SU-DHL-6 (cell line): ENCODE measurements at regions not wholly inside any gene's neighbourhood (a gene's known extent, or its start where the extent isn't known, plus 50 kb on each side); places are given as distances from the start of the nearest gene placed in this dataset.

Experiments
- H2AFZ ChIP-seq: fragments of 200-600 bp; sonication (generic); 2 replicates; pipeline ENCODE4 v1.6.1; 2014; ENCODE audit warnings: low read depth, mild to moderate bottlenecking, moderate library complexity, mixed read lengths, antibody characterized with exemption, low read length; ENCODE audit not compliant: severe bottlenecking
- H3F3A ChIP-seq: fragments of 200-600 bp; shearing (Covaris generic); 2 replicates; pipeline ENCODE4 v1.6.0; 2016; ENCODE audit warnings: antibody characterized with exemption, mild to moderate bottlenecking; ENCODE audit not compliant: insufficient read depth
- H3K27ac ChIP-seq: fragments of 200-600 bp; sonication (generic); 2 replicates; pipeline ENCODE4 v1.5.1; 2016; ENCODE audit warnings: low read depth, mild to moderate bottlenecking, low read length, moderate library complexity, mixed read lengths
- H3K27me3 ChIP-seq: fragments of 200-600 bp; sonication (generic), shearing (Covaris generic); 2 replicates; pipeline ENCODE4 v1.6.0; 2014; ENCODE audit warnings: mild to moderate bottlenecking, low read length
- H3K36me3 ChIP-seq: fragments of 200-600 bp; sonication (generic); 2 replicates; pipeline ENCODE4 v1.6.1; 2014; ENCODE audit warnings: mild to moderate bottlenecking, low read length, mixed read lengths
- H3K4me2 ChIP-seq: fragments of 300-600, 200-600 bp; shearing (Covaris generic), sonication (generic); 2 replicates; pipeline ENCODE4 v1.6.0; 2014; ENCODE audit warnings: low read length, low read depth, mild to moderate bottlenecking; ENCODE audit not compliant: poor library complexity, severe bottlenecking
- H3K4me3 ChIP-seq: fragments of 200-600 bp; sonication (generic); 2 replicates; pipeline ENCODE4 v1.5.1; 2014; ENCODE audit warnings: antibody characterized with exemption, low read length, mild to moderate bottlenecking, mixed read lengths; ENCODE audit not compliant: insufficient read depth, poor library complexity, severe bottlenecking
- H3K79me2 ChIP-seq: fragments of 200-600 bp; sonication (generic); 2 replicates; pipeline ENCODE4 v1.6.1; 2014; ENCODE audit warnings: mild to moderate bottlenecking, low read length, moderate library complexity; ENCODE audit not compliant: insufficient read depth
- H3K9ac ChIP-seq: fragments of 200-600 bp; sonication (generic); 2 replicates; pipeline ENCODE4 v1.7.0; 2014; ENCODE audit warnings: mild to moderate bottlenecking, low read length
- H3K9me2 ChIP-seq: fragments of 200-600 bp; sonication (generic); replicated peaks from 2 replicates; pipeline ENCODE4 v1.6.1; 2014; ENCODE audit warnings: low read length; ENCODE audit not compliant: insufficient read depth
- H3K9me3 ChIP-seq: fragments of 200-600 bp; sonication (generic); 2 replicates; pipeline ENCODE4 v1.6.1; 2014; ENCODE audit warnings: low read length, mixed read lengths; ENCODE audit not compliant: insufficient read depth
- H4K20me1 ChIP-seq: fragments of 200-600 bp; sonication (generic); 2 replicates; pipeline ENCODE4 v1.6.1; 2014; ENCODE audit warnings: low read depth, mild to moderate bottlenecking, antibody characterized with exemption, low read length, moderate library complexity, mixed read lengths
- EZH2phosphoT487 ChIP-seq: fragments of 200-600 bp; sonication (generic), shearing (Covaris generic); conservative IDR thresholded peaks from 2 replicates; pipeline ENCODE4 v1.6.1; 2018; ENCODE audit warnings: mild to moderate bottlenecking, antibody characterized with exemption, low read length, moderate library complexity, mixed read lengths
- TF ChIP-seq, protein P1 (sequence below): fragments of 200-600 bp; sonication (generic); IDR thresholded peaks from one replicate; pipeline ENCODE4 v1.5.1; 2017; ENCODE audit warnings: antibody characterized with exemption, mild to moderate bottlenecking, low read length, moderate library complexity; ENCODE audit not compliant: insufficient read depth, poor library complexity, severe bottlenecking

DNA sequence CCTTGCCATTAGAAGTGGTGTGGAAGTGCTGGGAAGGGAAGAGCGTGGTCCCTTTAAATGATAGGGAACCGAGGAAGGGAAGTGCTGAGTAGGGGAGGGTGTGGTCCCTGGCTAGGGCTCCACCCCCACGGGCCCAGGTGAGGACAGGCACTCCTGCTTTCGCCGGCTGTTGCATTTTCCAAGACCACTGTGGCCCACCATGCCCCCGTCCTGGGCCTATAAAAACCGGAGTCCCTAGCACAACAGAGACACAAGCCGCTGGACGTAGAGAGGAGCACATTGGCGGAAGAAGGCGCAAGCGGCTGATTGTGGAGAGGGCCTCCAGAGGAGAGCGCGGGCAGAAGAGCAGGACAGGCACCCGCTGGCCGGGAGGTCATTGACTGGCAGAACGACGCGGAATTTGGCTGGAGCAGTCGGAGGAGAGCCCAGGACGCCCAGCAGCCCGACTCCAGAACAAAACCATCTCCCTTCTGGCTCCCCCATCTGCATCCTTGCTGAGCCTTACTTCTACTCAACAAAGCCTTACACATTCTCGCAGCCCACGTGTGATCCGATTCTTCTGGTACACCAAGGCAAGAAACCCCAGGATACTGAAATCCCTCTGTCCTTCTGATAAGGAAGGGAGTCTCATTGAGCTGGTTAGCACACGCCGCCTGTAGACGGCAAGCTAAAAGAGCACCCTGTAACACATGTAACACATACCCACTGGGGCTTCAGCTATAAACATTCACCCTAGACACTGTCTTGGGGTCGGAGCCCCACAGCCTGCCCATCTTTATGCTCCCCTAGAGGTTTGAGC, 146.2 kb upstream of the LYZL1 start:
- Histone ChIP-seq H3K4me2 (no peak overlapping the region), H3K79me2 (no peaks in the 10 kb centered on the region), H2AFZ (no peak overlapping the region), H3K9ac (no peak overlapping the region), H3K9me3 (no peaks in the 10 kb centered on the region), H3K36me3 (no peaks in the 10 kb centered on the region), H3K27ac (no peak overlapping the region), H3F3A (no peaks in the 10 kb centered on the region), H3K27me3 (no peaks in the 10 kb centered on the region; the same call in 1 of the 2 replicates), H3K4me3 (no peak overlapping the region), H3K9me2 (no peaks in the 10 kb centered on the region), H4K20me1 (no peaks in the 10 kb centered on the region)
- TF ChIP-seq EZH2phosphoT487 = no peak
- TF ChIP-seq, protein P1, sequence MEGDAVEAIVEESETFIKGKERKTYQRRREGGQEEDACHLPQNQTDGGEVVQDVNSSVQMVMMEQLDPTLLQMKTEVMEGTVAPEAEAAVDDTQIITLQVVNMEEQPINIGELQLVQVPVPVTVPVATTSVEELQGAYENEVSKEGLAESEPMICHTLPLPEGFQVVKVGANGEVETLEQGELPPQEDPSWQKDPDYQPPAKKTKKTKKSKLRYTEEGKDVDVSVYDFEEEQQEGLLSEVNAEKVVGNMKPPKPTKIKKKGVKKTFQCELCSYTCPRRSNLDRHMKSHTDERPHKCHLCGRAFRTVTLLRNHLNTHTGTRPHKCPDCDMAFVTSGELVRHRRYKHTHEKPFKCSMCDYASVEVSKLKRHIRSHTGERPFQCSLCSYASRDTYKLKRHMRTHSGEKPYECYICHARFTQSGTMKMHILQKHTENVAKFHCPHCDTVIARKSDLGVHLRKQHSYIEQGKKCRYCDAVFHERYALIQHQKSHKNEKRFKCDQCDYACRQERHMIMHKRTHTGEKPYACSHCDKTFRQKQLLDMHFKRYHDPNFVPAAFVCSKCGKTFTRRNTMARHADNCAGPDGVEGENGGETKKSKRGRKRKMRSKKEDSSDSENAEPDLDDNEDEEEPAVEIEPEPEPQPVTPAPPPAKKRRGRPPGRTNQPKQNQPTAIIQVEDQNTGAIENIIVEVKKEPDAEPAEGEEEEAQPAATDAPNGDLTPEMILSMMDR = no peak

DNA sequence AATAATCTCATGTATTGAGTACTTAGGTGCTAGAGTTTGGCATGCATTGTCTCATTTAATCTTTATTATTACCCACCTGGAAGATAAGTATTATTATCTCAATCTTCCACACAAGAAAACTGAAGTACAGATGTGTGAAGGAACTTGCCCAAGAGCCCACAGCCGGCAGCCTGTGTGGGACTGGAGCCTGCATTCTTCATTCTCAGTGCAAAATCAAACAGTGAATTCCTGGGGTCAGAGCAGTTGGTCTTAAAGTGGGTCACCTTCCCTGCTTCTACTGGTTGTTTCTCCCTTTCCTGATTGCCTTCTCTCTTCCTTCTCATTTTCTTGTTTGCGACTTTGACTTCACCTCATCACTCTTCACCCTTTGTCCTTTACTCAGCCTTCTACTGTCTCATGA, 144.7 kb upstream of the LYZL1 start:
- no peaks in the 10 kb centered on the region for H3K9me2 ChIP-seq
- no peak overlapping the region for H2AFZ ChIP-seq
- H3K79me2 ChIP-seq = no peaks in the 10 kb centered on the region
- no peaks in the 10 kb centered on the region for H3F3A ChIP-seq
- no peaks in the 10 kb centered on the region for H3K36me3 ChIP-seq
- H3K4me3 ChIP-seq = no peak overlapping the region
- H3K27me3 ChIP-seq = no peaks in the 10 kb centered on the region; the same call in 1 of the 2 replicates
- H4K20me1 ChIP-seq = no peaks in the 10 kb centered on the region
- H3K27ac ChIP-seq = no peak overlapping the region
- no peaks in the 10 kb centered on the region for H3K9me3 ChIP-seq
- no peak overlapping the region for H3K4me2 ChIP-seq
- TF ChIP-seq EZH2phosphoT487 = no peak
- TF ChIP-seq, protein P1 = no peak
- H3K9ac ChIP-seq = no peak overlapping the region

DNA sequence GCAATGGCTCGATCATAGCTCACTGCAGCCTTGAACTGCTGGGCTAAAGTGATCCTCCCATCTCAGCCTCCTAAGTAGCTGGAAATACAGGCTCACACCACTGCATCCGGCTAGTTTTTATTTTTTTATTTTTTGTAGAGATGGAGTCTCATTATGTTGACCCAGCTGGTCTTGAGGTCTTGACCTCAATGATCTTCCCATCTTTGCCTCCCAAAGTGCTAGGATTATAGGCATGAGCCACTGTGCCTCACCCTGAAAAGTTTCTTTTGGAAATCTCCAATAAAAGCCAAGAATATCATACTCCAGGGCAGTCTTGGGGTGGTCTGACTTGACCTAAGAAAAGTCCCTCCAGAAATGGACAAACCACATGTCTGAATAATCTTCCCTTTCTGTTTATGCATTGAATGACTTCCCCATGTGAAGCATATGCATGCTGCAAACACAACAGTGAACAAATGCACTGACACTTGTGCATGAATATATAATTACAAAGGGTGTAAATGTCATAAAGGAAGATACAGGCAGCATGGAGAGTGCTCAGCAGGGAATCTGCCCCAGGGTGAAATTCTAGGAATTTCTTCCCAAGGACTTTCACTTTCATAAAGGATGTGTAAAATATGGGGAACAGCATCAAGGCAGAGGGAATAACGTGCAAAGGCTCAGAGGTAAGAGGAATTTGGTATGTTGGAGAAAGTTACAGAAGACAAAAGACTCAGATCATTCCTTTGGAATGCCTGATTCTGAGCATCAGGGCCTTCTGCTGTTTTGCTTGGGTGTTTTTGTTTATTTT, 142.4 kb upstream of the LYZL1 start:
- no peak overlapping the region for H3K4me2 ChIP-seq
- no peak overlapping the region for H3K27ac ChIP-seq

More for the DNA sequence above, 142.4 kb upstream of the LYZL1 start:
- Histone ChIP-seq H3K27me3 (no peaks in the 10 kb centered on the region), H3K9me2 (no peaks in the 10 kb centered on the region), H4K20me1 (no peaks in the 10 kb centered on the region), H3K9me3 (no peaks in the 10 kb centered on the region), H3K4me3 (no peak overlapping the region), H3K36me3 (no peaks in the 10 kb centered on the region), H3K9ac (no peak overlapping the region), H2AFZ (no peak overlapping the region), H3K79me2 (no peaks in the 10 kb centered on the region), H3F3A (no peaks in the 10 kb centered on the region)
- TF ChIP-seq, protein P1 = no peak
- TF ChIP-seq EZH2phosphoT487 = no peak
